ENCODE measurements at regions not wholly inside any gene's neighbourhood (a gene's known extent, or its start where the extent isn't known, plus 50 kb on each side); places are given as distances from the start of the nearest gene placed in this dataset.

- no peak for DNase-seq (ENCODE audit: low read depth)
- Histone ChIP-seq H3K4me3 (ENCODE audit: low read length) (no peak overlapping the region), H3K27me3 (replicated peaks; ENCODE audit: control insufficient read depth, insufficient read depth, low read length) (no peaks in the 10 kb centered on the region)
Observed at GRCh38 chr6:120924214-120924613, 410.1 kb downstream of the TBC1D32 start.

GRCh38 chr6:120918137-120918536 is 416.1 kb downstream of the TBC1D32 start:
- Histone ChIP-seq H3K36me3 (ENCODE audit: control insufficient read depth, insufficient read depth, low read length, severe bottlenecking) (no peaks in the 10 kb centered on the region), H3K9ac (ENCODE audit: low read length) (no peak overlapping the region), H3K4me1 (ENCODE audit: control insufficient read depth, insufficient read depth, low read length) (no peaks in the 10 kb centered on the region), H3K4me3 (ENCODE audit: low read length) (no peak overlapping the region), H3K9me3 (ENCODE audit: control insufficient read depth, low read length) (no peaks in the 10 kb centered on the region), H3K27me3 (replicated peaks; ENCODE audit: control insufficient read depth, insufficient read depth, low read length) (no peaks in the 10 kb centered on the region)
- no peak for DNase-seq (ENCODE audit: low read depth)

More at GRCh38 chr6:120924214-120924613, 410.1 kb downstream of the TBC1D32 start:
- no peaks in the 10 kb centered on the region for H3K36me3 ChIP-seq (ENCODE audit: control insufficient read depth, insufficient read depth, low read length, severe bottlenecking)
- no peak overlapping the region for H3K9ac ChIP-seq (ENCODE audit: low read length)
- peaks cover 5% of the 10 kb centered on the region for H3K9me3 ChIP-seq (ENCODE audit: control insufficient read depth, low read length)
- no peaks in the 10 kb centered on the region for H3K4me1 ChIP-seq (ENCODE audit: control insufficient read depth, insufficient read depth, low read length)

- H3K9me3 ChIP-seq (ENCODE audit: control insufficient read depth, low read length), result no peaks in the 10 kb centered on the region
- no peak overlapping the region for H3K9ac ChIP-seq (ENCODE audit: low read length)
- DNase-seq (ENCODE audit: low read depth), result no peak
- no peaks in the 10 kb centered on the region for H3K27me3 ChIP-seq (replicated peaks; ENCODE audit: control insufficient read depth, insufficient read depth, low read length)
- H3K36me3 ChIP-seq (ENCODE audit: control insufficient read depth, insufficient read depth, low read length, severe bottlenecking), result no peaks in the 10 kb centered on the region
- no peak overlapping the region for H3K4me3 ChIP-seq (ENCODE audit: low read length)
- H3K4me1 ChIP-seq (ENCODE audit: control insufficient read depth, insufficient read depth, low read length), result no peaks in the 10 kb centered on the region
Observed at GRCh38 chr6:120916844-120917243, 417.4 kb downstream of the TBC1D32 start.

GRCh38 chr6:120913486-120913885 is 420.8 kb downstream of the TBC1D32 start:
- DNase-seq (ENCODE audit: low read depth), result no peak

GRCh38 chr6:120908767-120909166 is 425.5 kb downstream of the TBC1D32 start:
- Histone ChIP-seq H3K9ac (ENCODE audit: low read length) (no peak overlapping the region), H3K36me3 (ENCODE audit: control insufficient read depth, insufficient read depth, low read length, severe bottlenecking) (no peaks in the 10 kb centered on the region), H3K4me3 (ENCODE audit: low read length) (no peak overlapping the region), H3K9me3 (ENCODE audit: control insufficient read depth, low read length) (peaks cover 5% of the 10 kb centered on the region), H3K4me1 (ENCODE audit: control insufficient read depth, insufficient read depth, low read length) (no peaks in the 10 kb centered on the region), H3K27me3 (replicated peaks; ENCODE audit: control insufficient read depth, insufficient read depth, low read length) (no peaks in the 10 kb centered on the region)
- no peak for DNase-seq (ENCODE audit: low read depth)

More at GRCh38 chr6:120913486-120913885, 420.8 kb downstream of the TBC1D32 start:
- Histone ChIP-seq H3K9me3 (ENCODE audit: control insufficient read depth, low read length) (peaks cover 5% of the 10 kb centered on the region), H3K36me3 (ENCODE audit: control insufficient read depth, insufficient read depth, low read length, severe bottlenecking) (no peaks in the 10 kb centered on the region), H3K4me1 (ENCODE audit: control insufficient read depth, insufficient read depth, low read length) (no peaks in the 10 kb centered on the region), H3K9ac (ENCODE audit: low read length) (no peak overlapping the region), H3K27me3 (replicated peaks; ENCODE audit: control insufficient read depth, insufficient read depth, low read length) (no peaks in the 10 kb centered on the region), H3K4me3 (ENCODE audit: low read length) (no peak overlapping the region)

- Histone ChIP-seq H3K4me3 (ENCODE audit: low read length) (no peak overlapping the region), H3K9ac (ENCODE audit: low read length) (no peak overlapping the region), H3K27me3 (replicated peaks; ENCODE audit: control insufficient read depth, insufficient read depth, low read length) (no peaks in the 10 kb centered on the region), H3K36me3 (ENCODE audit: control insufficient read depth, insufficient read depth, low read length, severe bottlenecking) (no peaks in the 10 kb centered on the region), H3K4me1 (ENCODE audit: control insufficient read depth, insufficient read depth, low read length) (no peaks in the 10 kb centered on the region), H3K9me3 (ENCODE audit: control insufficient read depth, low read length) (no peaks in the 10 kb centered on the region)
- DNase-seq (ENCODE audit: low read depth), result peak; percentile 31
Observed at GRCh38 chr6:120903836-120904235, 430.4 kb downstream of the TBC1D32 start.

- no peak overlapping the region for H3K9ac ChIP-seq (ENCODE audit: low read length)
- no peaks in the 10 kb centered on the region for H3K36me3 ChIP-seq (ENCODE audit: control insufficient read depth, insufficient read depth, low read length, severe bottlenecking)
- no peaks in the 10 kb centered on the region for H3K27me3 ChIP-seq (replicated peaks; ENCODE audit: control insufficient read depth, insufficient read depth, low read length)
- no peak for DNase-seq (ENCODE audit: low read depth)
- no peaks in the 10 kb centered on the region for H3K9me3 ChIP-seq (ENCODE audit: control insufficient read depth, low read length)
- H3K4me3 ChIP-seq (ENCODE audit: low read length), result no peak overlapping the region
- no peaks in the 10 kb centered on the region for H3K4me1 ChIP-seq (ENCODE audit: control insufficient read depth, insufficient read depth, low read length)
Observed at GRCh38 chr6:120899932-120900331, 434.3 kb downstream of the TBC1D32 start.

- Histone ChIP-seq H3K9ac (ENCODE audit: low read length) (no peak overlapping the region), H3K9me3 (ENCODE audit: control insufficient read depth, low read length) (peaks cover 12% of the 10 kb centered on the region), H3K36me3 (ENCODE audit: control insufficient read depth, insufficient read depth, low read length, severe bottlenecking) (no peaks in the 10 kb centered on the region), H3K4me1 (ENCODE audit: control insufficient read depth, insufficient read depth, low read length) (no peaks in the 10 kb centered on the region), H3K27me3 (replicated peaks; ENCODE audit: control insufficient read depth, insufficient read depth, low read length) (no peaks in the 10 kb centered on the region), H3K4me3 (ENCODE audit: low read length) (no peak overlapping the region)
- DNase-seq (ENCODE audit: low read depth), result no peak
Observed at GRCh38 chr6:120894077-120894476, 440.2 kb downstream of the TBC1D32 start.

GRCh38 chr6:120876931-120877330 is 457.3 kb downstream of the TBC1D32 start:
- Histone ChIP-seq H3K27me3 (replicated peaks; ENCODE audit: control insufficient read depth, insufficient read depth, low read length) (no peaks in the 10 kb centered on the region), H3K36me3 (ENCODE audit: control insufficient read depth, insufficient read depth, low read length, severe bottlenecking) (no peaks in the 10 kb centered on the region), H3K4me1 (ENCODE audit: control insufficient read depth, insufficient read depth, low read length) (no peaks in the 10 kb centered on the region), H3K4me3 (ENCODE audit: low read length) (no peak overlapping the region), H3K9ac (ENCODE audit: low read length) (no peak overlapping the region), H3K9me3 (ENCODE audit: control insufficient read depth, low read length) (no peaks in the 10 kb centered on the region)
- no peak for DNase-seq (ENCODE audit: low read depth)

GRCh38 chr6:120876424-120876823 is 457.9 kb downstream of the TBC1D32 start:
- Histone ChIP-seq H3K27me3 (replicated peaks; ENCODE audit: control insufficient read depth, insufficient read depth, low read length) (no peaks in the 10 kb centered on the region), H3K9me3 (ENCODE audit: control insufficient read depth, low read length) (no peaks in the 10 kb centered on the region), H3K9ac (ENCODE audit: low read length) (no peak overlapping the region), H3K4me3 (ENCODE audit: low read length) (no peak overlapping the region), H3K4me1 (ENCODE audit: control insufficient read depth, insufficient read depth, low read length) (no peaks in the 10 kb centered on the region), H3K36me3 (ENCODE audit: control insufficient read depth, insufficient read depth, low read length, severe bottlenecking) (no peaks in the 10 kb centered on the region)
- no peak for DNase-seq (ENCODE audit: low read depth)

- DNase-seq (ENCODE audit: low read depth), result no peak
- Histone ChIP-seq H3K4me1 (ENCODE audit: control insufficient read depth, insufficient read depth, low read length) (no peaks in the 10 kb centered on the region), H3K27me3 (replicated peaks; ENCODE audit: control insufficient read depth, insufficient read depth, low read length) (no peaks in the 10 kb centered on the region), H3K36me3 (ENCODE audit: control insufficient read depth, insufficient read depth, low read length, severe bottlenecking) (no peaks in the 10 kb centered on the region), H3K9ac (ENCODE audit: low read length) (no peak overlapping the region), H3K4me3 (ENCODE audit: low read length) (no peak overlapping the region), H3K9me3 (ENCODE audit: control insufficient read depth, low read length) (no peaks in the 10 kb centered on the region)
Observed at GRCh38 chr6:120875900-120876299, 458.4 kb downstream of the TBC1D32 start.

- H3K36me3 ChIP-seq (ENCODE audit: control insufficient read depth, insufficient read depth, low read length, severe bottlenecking), result no peaks in the 10 kb centered on the region
- H3K4me3 ChIP-seq (ENCODE audit: low read length), result no peak overlapping the region
- DNase-seq (ENCODE audit: low read depth), result no peak
- no peak overlapping the region for H3K9ac ChIP-seq (ENCODE audit: low read length)
- no peaks in the 10 kb centered on the region for H3K9me3 ChIP-seq (ENCODE audit: control insufficient read depth, low read length)
- H3K27me3 ChIP-seq (replicated peaks; ENCODE audit: control insufficient read depth, insufficient read depth, low read length), result no peaks in the 10 kb centered on the region
- H3K4me1 ChIP-seq (ENCODE audit: control insufficient read depth, insufficient read depth, low read length), result no peaks in the 10 kb centered on the region
Observed at GRCh38 chr6:120874422-120874821, 459.9 kb downstream of the TBC1D32 start.

All from adipocyte (in vitro differentiated cells).